OCI-LY3 (cell line): ENCODE measurements at regions not wholly inside any gene's neighbourhood (a gene's known extent, or its start where the extent isn't known, plus 50 kb on each side); places are given as distances from the start of the nearest gene placed in this dataset.

Experiments used
- H2AFZ ChIP-seq: fragments of 200-600, 300-600 bp; shearing (Covaris generic); 2 replicates; pipeline ENCODE4 v1.6.0; 2014; ENCODE audit warnings: antibody characterized with exemption, low read depth, low read length
- H3K27ac ChIP-seq: fragments of 200-600, 300-600 bp; sonication (generic); 2 replicates; pipeline ENCODE4 v1.5.1; 2014; ENCODE audit warnings: mild to moderate bottlenecking, low read length, moderate library complexity, mixed read lengths
- H3K27me3 ChIP-seq: fragments of 200-600, 300-600 bp; sonication (generic); 2 replicates; pipeline ENCODE4 v1.6.1; 2014; ENCODE audit warnings: low read depth, low read length, mixed read lengths
- H3K36me3 ChIP-seq: fragments of 200-600, 300-600 bp; sonication (generic); replicated peaks from 2 replicates; pipeline ENCODE3; 2014; ENCODE audit warnings: low read depth, low read length, mixed read lengths
- H3K4me1 ChIP-seq: fragments of 300-600, 200-600 bp; sonication (generic); 2 replicates; pipeline ENCODE4 v1.6.1; 2014; ENCODE audit warnings: low read length, mixed read lengths
- H3K4me2 ChIP-seq: fragments of 200-600, 300-600 bp; sonication (generic); 2 replicates; pipeline ENCODE4 v1.6.1; 2014; ENCODE audit warnings: low read length, mixed read lengths
- H3K4me3 ChIP-seq: fragments of 300-600, 200-600 bp; sonication (generic); 2 replicates; pipeline ENCODE4 v1.5.1; 2014; ENCODE audit warnings: antibody characterized with exemption, mild to moderate bottlenecking, low read length, moderate library complexity
- H3K79me2 ChIP-seq: fragments of 300-600, 200-600 bp; shearing (Covaris generic); 2 replicates; pipeline ENCODE4 v1.6.1; 2014; ENCODE audit warnings: mild to moderate bottlenecking, low read length, mixed read lengths
- H3K9ac ChIP-seq: fragments of 300-600, 200-600 bp; shearing (Covaris generic); 2 replicates; pipeline ENCODE4 v1.6.0; 2014; ENCODE audit warnings: mild to moderate bottlenecking, low read length, moderate library complexity
- H3K9me3 ChIP-seq: fragments of 200-600, 300-600 bp; shearing (Covaris generic); 2 replicates; pipeline ENCODE4 v1.6.1; 2014; ENCODE audit warnings: low read length, mixed read lengths; ENCODE audit not compliant: insufficient read depth
- H4K20me1 ChIP-seq: fragments of 200-600, 300-600 bp; sonication (generic); 2 replicates; pipeline ENCODE4 v1.6.1; 2016; ENCODE audit warnings: low read length, mixed read lengths; ENCODE audit not compliant: insufficient read depth
- CTCF ChIP-seq: fragments of 200-600, 300-600 bp; sonication (generic); IDR thresholded peaks from 2 replicates; pipeline ENCODE4 v1.5.1; 2014; ENCODE audit warnings: antibody characterized with exemption, low read length, low read depth
- EZH2phosphoT487 ChIP-seq: fragments of 200-600 bp; shearing (Covaris generic); IDR thresholded peaks from 2 replicates; pipeline ENCODE4 v1.6.1; 2018; ENCODE audit warnings: antibody characterized with exemption, mixed run types, low read depth

DNA sequence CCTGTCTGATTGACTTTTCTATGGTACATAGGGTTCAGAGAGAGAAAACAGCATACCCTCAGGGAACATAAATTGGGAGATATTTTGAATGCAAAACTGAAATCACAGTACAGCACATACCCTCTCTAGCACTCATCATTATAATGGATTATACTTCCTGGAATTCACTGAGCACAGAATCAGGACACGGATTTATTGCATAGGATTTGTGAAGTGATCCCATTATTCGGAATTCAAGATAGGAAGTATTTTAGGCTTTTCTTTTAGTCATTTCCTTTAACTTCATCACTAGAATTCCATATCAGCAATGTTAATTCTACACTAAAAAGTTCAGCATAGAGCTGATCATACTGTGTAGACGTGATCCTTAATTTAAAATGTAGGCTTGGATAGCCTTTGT is 407.0 kb downstream of the PID1 start:
- Histone ChIP-seq H3K4me2 (no peak overlapping the region), H3K4me1 (no peaks in the 10 kb centered on the region), H3K27me3 (no peaks in the 10 kb centered on the region), H2AFZ (no peak overlapping the region), H3K36me3 (no peaks in the 10 kb centered on the region), H3K9me3 (no peaks in the 10 kb centered on the region), H3K27ac (no peak overlapping the region), H4K20me1 (no peaks in the 10 kb centered on the region), H3K9ac (no peak overlapping the region), H3K4me3 (no peak overlapping the region), H3K79me2 (no peaks in the 10 kb centered on the region)
- no peak for TF ChIP-seq EZH2phosphoT487

- H3K79me2 ChIP-seq: no peaks in the 10 kb centered on the region
- H4K20me1 ChIP-seq: no peaks in the 10 kb centered on the region
- no peak overlapping the region for H3K27ac ChIP-seq
- no peak overlapping the region for H3K4me3 ChIP-seq
- no peaks in the 10 kb centered on the region for H3K27me3 ChIP-seq
- H3K9me3 ChIP-seq: no peaks in the 10 kb centered on the region
- no peak overlapping the region for H3K9ac ChIP-seq
- no peaks in the 10 kb centered on the region for H3K4me1 ChIP-seq
- no peak overlapping the region for H2AFZ ChIP-seq
- no peak overlapping the region for H3K4me2 ChIP-seq
- TF ChIP-seq EZH2phosphoT487: no peak
- no peak for TF ChIP-seq CTCF
- no peaks in the 10 kb centered on the region for H3K36me3 ChIP-seq
Measured at GRCh38 chr2:228860601-228861285, 410.3 kb downstream of the PID1 start.

- Histone ChIP-seq H3K27ac (no peak overlapping the region), H3K4me3 (no peak overlapping the region), H3K27me3 (no peaks in the 10 kb centered on the region), H3K36me3 (no peaks in the 10 kb centered on the region), H2AFZ (no peak overlapping the region), H3K79me2 (no peaks in the 10 kb centered on the region), H4K20me1 (no peaks in the 10 kb centered on the region), H3K9me3 (no peaks in the 10 kb centered on the region), H3K4me2 (no peak overlapping the region), H3K9ac (no peak overlapping the region), H3K4me1 (no peaks in the 10 kb centered on the region; the same call in 1 of the 2 replicates)
- TF ChIP-seq EZH2phosphoT487 (no peak), CTCF (no peak)
Measured at GRCh38 chr2:228853151-228853550, 417.9 kb downstream of the PID1 start.

GRCh38 chr2:228848638-228849037 is 422.4 kb downstream of the PID1 start:
- Histone ChIP-seq H3K9me3 (no peaks in the 10 kb centered on the region), H3K27me3 (no peaks in the 10 kb centered on the region), H3K9ac (no peak overlapping the region), H3K27ac (no peak overlapping the region), H3K4me2 (no peak overlapping the region), H4K20me1 (no peaks in the 10 kb centered on the region), H3K79me2 (no peaks in the 10 kb centered on the region), H2AFZ (no peak overlapping the region), H3K4me3 (no peak overlapping the region), H3K36me3 (no peaks in the 10 kb centered on the region), H3K4me1 (peaks cover 5% of the 10 kb centered on the region; the same call in 1 of the 2 replicates)
- no peak for TF ChIP-seq EZH2phosphoT487
- TF ChIP-seq CTCF: no peak
